Epithelial cell of proximal tubule (primary cell): ENCODE measurements at regions not wholly inside any gene's neighbourhood (a gene's known extent, or its start where the extent isn't known, plus 50 kb on each side); places are given as distances from the start of the nearest gene placed in this dataset.
A peak's percentile ranks its signal among the peaks of the same experiment; 100 is the strongest.

Experiments
- DNase-seq: peaks from one replicate; pipeline ENCODE4 v3.0.0-alpha.2; 2011; ENCODE audit warnings: low read depth
- H3K4me3 ChIP-seq: 2 replicates; pipeline ENCODE4 v1.5.1; 2011; ENCODE audit warnings: low read depth, mild to moderate bottlenecking, low read length
- TF ChIP-seq, protein P1 (sequence below): conservative IDR thresholded peaks from 2 replicates; pipeline ENCODE4 v1.5.1; 2012; ENCODE audit warnings: low read depth, mild to moderate bottlenecking, low read length

DNA sequence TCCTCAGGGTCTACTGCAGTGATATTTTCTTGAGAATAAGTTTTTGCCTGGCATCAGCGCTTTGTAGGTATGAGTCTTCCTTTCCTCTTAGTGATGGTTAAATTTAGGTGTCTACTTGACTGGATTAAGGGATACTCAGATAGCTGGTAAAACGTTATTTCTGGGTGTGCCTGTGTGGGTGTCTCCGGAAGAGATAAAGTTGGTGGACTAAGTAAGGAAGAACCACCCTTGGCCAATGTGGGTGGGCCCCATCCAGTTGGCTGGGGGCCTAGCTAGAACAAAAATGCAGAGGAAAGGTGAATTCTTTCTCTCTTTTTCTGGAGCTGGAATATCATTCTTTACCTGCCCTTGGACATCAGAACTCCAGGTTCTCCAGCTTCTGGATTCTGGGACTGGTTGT, 138.8 kb downstream of the ADCYAP1R1 start:
- DNase-seq: no peak
- TF ChIP-seq, protein P1, sequence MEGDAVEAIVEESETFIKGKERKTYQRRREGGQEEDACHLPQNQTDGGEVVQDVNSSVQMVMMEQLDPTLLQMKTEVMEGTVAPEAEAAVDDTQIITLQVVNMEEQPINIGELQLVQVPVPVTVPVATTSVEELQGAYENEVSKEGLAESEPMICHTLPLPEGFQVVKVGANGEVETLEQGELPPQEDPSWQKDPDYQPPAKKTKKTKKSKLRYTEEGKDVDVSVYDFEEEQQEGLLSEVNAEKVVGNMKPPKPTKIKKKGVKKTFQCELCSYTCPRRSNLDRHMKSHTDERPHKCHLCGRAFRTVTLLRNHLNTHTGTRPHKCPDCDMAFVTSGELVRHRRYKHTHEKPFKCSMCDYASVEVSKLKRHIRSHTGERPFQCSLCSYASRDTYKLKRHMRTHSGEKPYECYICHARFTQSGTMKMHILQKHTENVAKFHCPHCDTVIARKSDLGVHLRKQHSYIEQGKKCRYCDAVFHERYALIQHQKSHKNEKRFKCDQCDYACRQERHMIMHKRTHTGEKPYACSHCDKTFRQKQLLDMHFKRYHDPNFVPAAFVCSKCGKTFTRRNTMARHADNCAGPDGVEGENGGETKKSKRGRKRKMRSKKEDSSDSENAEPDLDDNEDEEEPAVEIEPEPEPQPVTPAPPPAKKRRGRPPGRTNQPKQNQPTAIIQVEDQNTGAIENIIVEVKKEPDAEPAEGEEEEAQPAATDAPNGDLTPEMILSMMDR: no peak
- H3K4me3 ChIP-seq: no peak overlapping the region

GRCh38 chr7:31186202-31186601, 134.1 kb downstream of the ADCYAP1R1 start:
- no peak overlapping the region for H3K4me3 ChIP-seq
- TF ChIP-seq, protein P1: no peak
- DNase-seq: no peak

- TF ChIP-seq, protein P1: peak; percentile 33
- DNase-seq: no peak
- H3K4me3 ChIP-seq: no peak overlapping the region
Measured at GRCh38 chr7:31175672-31176071, 123.6 kb downstream of the ADCYAP1R1 start.

GRCh38 chr7:31171984-31172383, 119.9 kb downstream of the ADCYAP1R1 start:
- no peak for DNase-seq
- TF ChIP-seq, protein P1: no peak

DNA sequence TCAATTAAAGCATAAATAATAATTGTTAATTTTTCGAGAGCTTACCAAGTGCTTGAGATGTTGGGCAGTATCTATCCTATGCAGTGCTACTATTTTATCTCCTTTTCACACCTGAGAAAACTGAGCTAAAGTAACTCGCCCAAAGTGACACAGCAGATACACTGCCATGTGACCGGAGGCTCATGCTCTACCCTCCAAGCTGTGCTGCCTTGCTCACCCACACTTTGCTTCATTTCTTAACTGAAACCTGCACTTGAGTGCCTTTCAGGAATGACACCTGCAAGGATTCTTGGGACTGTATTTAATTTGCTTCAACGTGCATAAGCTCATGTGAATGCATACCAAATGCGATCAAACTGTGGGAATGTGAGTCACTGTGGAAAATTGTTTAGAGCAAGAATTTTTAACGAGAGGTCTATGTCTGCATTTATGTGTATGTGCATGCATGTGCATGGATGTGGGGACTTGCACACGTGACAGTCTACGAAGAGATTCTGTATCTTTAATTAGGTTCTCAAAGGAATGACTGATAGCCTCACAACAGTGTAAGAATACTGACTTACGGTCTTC, 119.2 kb downstream of the ADCYAP1R1 start:
- no peak for DNase-seq
- TF ChIP-seq, protein P1: no peak
- H3K4me3 ChIP-seq: no peak overlapping the region

More at GRCh38 chr7:31171984-31172383, 119.9 kb downstream of the ADCYAP1R1 start:
- no peak overlapping the region for H3K4me3 ChIP-seq
